PFSK-1 (cell line): ENCODE measurements at regions not wholly inside any gene's neighbourhood (a gene's known extent, or its start where the extent isn't known, plus 50 kb on each side); places are given as distances from the start of the nearest gene placed in this dataset.

Experiments
- POLR2AphosphoS5 ChIP-seq: IDR thresholded peaks from 2 replicates; pipeline ENCODE4 v1.6.1; 2012; ENCODE audit warnings: low read depth, mild to moderate bottlenecking, control low read depth, low read length, moderate library complexity
- SIN3A ChIP-seq: IDR thresholded peaks from 2 replicates; pipeline ENCODE4 v1.6.1; 2012; ENCODE audit warnings: mild to moderate bottlenecking, low read length, moderate library complexity, borderline replicate concordance; ENCODE audit not compliant: insufficient read depth
- TF ChIP-seq, protein P1 (sequence below), 2 experiments: IDR thresholded peaks; 2 replicates each; pipeline versions ENCODE4 v1.6.1 to v1.8.0; 2011 to 2012; ENCODE audit warnings: low read depth in 2 of 2, low read length in 2 of 2, control low read depth in 1 of 2, inconsistent platforms in 1 of 2, mild to moderate bottlenecking in 1 of 2, moderate library complexity in 1 of 2; ENCODE audit not compliant: insufficient read depth in 1 of 2

DNA sequence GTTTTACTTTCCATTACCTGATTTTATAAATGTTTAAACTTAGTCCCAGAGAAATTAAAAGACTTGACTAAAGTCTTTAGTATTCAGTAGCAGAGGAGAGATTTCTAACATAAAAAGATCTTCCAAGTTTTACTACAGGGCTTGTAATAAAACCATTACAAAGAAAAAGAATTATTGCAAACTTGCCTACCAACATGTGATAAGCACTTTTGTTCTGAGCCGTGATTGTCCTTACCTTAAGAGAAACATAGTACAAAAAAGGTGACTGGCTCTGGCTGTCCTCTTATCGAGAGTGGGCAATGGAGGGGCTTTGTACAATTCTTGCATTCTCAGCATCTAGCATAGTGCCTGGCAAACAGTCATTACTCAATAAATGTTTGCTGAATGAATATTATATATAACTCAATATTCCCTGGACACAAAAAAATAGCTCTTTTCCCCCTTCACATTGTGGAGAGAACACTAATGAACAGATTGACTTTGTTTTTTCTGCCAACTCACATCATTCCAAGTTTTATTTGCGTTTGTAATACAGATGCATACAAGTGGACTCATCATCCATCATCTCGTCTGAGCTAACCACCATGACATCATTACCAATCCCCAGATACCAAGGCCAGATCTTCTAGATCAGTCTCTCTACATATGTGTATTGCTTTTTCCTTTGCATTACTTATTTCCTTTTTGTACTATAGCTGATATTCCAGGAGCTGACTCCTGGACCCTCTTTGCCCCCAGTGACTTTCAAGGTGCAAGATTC lies 192.8 kb upstream of the EEA1 start:
- TF ChIP-seq SIN3A, result no peak
- no peak for TF ChIP-seq POLR2AphosphoS5
- TF ChIP-seq, protein P1, sequence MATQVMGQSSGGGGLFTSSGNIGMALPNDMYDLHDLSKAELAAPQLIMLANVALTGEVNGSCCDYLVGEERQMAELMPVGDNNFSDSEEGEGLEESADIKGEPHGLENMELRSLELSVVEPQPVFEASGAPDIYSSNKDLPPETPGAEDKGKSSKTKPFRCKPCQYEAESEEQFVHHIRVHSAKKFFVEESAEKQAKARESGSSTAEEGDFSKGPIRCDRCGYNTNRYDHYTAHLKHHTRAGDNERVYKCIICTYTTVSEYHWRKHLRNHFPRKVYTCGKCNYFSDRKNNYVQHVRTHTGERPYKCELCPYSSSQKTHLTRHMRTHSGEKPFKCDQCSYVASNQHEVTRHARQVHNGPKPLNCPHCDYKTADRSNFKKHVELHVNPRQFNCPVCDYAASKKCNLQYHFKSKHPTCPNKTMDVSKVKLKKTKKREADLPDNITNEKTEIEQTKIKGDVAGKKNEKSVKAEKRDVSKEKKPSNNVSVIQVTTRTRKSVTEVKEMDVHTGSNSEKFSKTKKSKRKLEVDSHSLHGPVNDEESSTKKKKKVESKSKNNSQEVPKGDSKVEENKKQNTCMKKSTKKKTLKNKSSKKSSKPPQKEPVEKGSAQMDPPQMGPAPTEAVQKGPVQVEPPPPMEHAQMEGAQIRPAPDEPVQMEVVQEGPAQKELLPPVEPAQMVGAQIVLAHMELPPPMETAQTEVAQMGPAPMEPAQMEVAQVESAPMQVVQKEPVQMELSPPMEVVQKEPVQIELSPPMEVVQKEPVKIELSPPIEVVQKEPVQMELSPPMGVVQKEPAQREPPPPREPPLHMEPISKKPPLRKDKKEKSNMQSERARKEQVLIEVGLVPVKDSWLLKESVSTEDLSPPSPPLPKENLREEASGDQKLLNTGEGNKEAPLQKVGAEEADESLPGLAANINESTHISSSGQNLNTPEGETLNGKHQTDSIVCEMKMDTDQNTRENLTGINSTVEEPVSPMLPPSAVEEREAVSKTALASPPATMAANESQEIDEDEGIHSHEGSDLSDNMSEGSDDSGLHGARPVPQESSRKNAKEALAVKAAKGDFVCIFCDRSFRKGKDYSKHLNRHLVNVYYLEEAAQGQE (IDR thresholded peaks at IDR 0.05; ENCODE audit: insufficient read depth in 1 of 2, low read depth in 2 of 2, low read length in 2 of 2), result no peak
